Vagina (tissue), 2 donors: ENCODE measurements at regions not wholly inside any gene's neighbourhood (a gene's known extent, or its start where the extent isn't known, plus 50 kb on each side); places are given as distances from the start of the nearest gene placed in this dataset.

Source experiments
- CTCF ChIP-seq, 3 experiments: fragments of 450-650 bp in 2 of 3; fragments of 200-600 bp in 1 of 3; sonication (generic) in 1 of 3; IDR thresholded peaks; one replicate each; pipeline ENCODE4 v1.5.1; 2017 to 2019; ENCODE audit warnings: antibody characterized with exemption in 3 of 3, mild to moderate bottlenecking in 2 of 3, moderate library complexity in 2 of 3
- POLR2A ChIP-seq, 2 donors: fragments of 450-650 bp; IDR thresholded peaks; one replicate each; pipeline ENCODE4 v1.6.1; 2017; ENCODE audit warnings: antibody characterized with exemption in 2 of 2, mild to moderate bottlenecking in 2 of 2, moderate library complexity in 2 of 2
- POLR2AphosphoS5 ChIP-seq, 2 donors: sonication (generic); formaldehyde crosslinking; IDR thresholded peaks; one replicate each; pipeline ENCODE4 v1.9.0; 2017; ENCODE audit warnings: antibody characterized with exemption in 2 of 2, mild to moderate bottlenecking in 2 of 2, low read depth in 1 of 2; ENCODE audit not compliant: insufficient read depth in 1 of 2

DNA sequence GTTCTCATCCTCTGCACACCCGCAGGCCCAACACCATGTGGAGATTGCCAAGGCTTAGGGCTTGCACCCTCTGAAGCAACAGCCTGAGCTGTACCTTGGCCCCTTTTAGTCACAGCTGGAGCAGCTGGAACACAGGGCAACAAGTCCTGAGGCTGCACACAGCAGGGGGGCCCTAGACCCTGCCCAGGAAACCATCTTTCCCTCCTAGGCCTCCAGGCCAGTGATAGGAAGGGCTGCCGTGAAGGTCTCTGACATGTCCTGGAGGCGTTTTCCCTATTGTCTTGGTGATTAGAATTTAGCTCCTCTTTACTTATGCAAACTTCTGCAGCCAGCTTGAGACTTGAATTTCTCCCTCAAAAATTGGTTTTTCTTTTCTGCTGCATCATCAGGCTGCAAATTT lies 373.5 kb upstream of the CLEC14A start:
- TF ChIP-seq CTCF (IDR thresholded peaks at IDR 0.05): no peak
- no peak for TF ChIP-seq POLR2A (IDR thresholded peaks at IDR 0.05)
- no peak for TF ChIP-seq POLR2AphosphoS5 (IDR thresholded peaks at IDR 0.05; ENCODE audit: insufficient read depth in 1 of 2, low read depth in 1 of 2)
